Inflammatory macrophage (primary cell): ENCODE measurements at regions not wholly inside any gene's neighbourhood (a gene's known extent, or its start where the extent isn't known, plus 50 kb on each side); places are given as distances from the start of the nearest gene placed in this dataset.
A peak's percentile ranks its signal among the peaks of the same experiment; 100 is the strongest.

Source experiments
- DNase-seq, 2 donors: peaks; one replicate each; pipeline ENCODE4 v3.0.0-alpha.2; 2020 to 2022

DNA sequence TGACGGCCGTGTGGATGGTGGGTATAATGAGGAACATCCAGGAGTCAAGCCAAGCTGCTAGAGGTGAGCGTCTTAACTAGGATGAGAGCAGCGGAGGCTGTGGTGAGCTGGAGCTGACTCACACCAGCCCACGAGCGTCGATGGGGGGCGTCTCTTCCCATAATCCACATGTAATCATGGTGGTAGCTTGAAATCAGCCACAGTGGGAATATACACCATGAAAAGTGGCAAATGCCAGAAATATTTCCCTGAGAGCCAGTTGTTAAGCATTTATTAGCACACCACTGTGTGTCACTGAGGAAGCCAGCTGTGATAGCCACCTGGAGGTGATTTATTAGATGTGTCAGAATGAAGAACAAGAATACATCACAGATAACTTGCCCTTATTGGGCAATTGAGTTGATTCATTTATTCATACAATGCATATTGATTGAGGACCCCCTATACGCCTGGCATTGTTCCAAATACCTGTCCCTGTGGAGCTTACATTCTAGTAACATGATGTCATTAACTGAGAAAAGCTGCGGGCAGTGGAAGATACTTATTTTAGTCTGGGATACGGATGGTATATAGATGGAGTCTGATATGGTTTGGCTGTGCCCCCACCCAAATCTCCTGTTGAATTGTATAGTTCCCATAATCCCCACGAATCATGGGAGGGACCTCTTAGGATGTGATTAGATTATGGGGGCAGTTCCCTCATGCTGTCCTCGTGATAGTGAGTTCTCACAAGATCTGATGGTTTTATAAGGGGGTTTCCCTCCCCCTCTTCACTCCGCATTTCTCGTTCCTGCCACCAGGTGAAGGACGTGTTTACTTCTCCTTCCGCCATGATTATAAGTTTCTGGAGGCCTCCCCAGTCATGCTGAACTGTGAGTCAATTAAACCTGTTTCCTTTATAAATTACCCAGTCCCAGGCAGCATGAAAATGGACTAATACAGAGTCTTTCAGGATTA lies 473.4 kb downstream of the METTL15 start:
- DNase-seq = no peak

DNA sequence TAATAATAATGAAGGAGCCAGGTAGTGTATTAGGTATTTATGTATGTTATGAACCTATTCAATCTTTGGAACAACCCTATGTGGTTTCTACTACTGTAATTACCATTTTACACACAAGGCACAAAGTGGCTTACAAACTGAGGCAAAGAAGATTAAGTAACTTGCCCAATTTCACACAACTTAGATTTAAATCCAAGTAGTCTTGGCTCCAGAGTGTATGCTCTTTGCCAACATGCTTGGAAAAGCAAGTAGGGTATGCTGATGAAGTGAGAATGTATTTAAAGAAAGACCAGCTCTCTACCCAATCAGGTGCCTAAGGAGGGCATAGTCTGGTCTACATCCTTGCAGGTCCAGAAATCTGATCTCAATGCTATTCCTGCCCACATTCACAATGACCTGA lies 463.2 kb downstream of the METTL15 start:
- DNase-seq = no peak

DNA sequence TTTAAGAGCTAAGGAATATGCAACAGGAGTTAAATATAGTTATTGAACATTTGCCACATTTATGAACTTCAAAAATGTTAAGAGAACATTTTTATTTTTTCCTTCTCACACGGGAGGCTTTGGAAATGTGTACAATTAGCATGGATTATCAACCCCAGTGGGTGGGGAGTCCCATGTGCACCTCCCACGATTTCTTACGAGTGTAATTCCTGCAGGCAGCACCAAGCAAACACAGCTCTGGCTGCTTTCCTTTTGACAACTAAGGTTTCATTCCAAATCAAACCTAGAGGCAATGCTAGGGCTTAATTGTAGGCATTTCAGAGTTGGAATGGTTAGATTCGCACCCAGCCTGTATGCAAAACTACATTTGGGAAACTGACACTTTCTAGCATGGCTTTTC lies 460.9 kb downstream of the METTL15 start:
- DNase-seq = no peak

DNA sequence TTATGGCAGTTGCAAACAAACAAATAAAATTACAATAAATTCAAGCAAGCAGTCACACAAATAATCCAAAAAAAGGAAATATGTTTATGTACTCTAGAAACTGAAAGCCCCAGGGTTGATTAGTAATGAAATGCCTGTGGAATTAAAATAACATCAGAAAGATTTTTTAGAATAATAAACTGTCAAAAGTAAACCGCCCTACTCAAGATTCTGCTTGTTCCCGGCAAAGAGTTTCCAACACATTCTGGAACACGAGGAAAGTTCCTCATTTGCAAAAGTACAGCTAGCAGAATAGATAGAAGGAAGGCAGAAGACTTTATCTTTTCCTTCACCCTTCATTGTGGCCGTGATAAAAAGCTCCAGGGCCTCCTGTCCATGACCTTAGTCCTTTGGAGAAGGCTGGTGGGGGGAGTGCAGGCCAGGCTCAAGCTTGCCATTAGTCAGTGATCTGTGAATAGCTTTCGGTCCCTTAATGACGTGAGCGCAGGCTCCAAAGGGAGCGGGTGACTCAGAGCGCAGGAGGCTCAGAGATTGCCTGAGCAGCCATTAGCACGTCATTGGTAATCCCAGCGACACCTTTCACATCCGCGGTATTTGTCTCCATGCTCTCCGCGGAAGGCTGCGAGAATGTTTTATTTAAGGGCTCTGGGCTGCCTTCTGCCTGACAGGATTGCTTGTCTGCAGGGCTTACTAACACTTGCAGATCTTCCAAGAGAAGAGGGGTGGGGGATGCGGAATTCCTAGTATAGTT lies 458.3 kb downstream of the METTL15 start:
- DNase-seq = no peak

DNA sequence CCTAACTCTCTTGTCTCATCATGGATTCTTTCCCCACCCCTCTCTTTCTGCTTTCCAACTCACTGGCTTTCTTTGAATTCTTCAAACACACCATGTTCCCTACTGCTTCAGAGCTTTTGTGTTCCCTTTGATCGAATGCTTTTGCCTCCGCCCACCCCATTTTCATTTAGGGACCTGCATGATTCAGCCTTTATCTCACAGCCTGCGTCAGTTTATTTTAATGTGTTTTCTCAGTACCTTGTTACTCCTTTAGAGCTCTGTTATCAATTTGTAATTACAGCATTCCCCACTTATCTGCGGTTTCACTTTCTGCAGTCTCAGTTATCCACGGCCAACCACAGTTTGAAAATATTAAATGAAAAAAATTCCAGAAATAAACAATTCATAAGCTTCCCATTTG lies 451.3 kb downstream of the METTL15 start:
- DNase-seq = no peak

DNA sequence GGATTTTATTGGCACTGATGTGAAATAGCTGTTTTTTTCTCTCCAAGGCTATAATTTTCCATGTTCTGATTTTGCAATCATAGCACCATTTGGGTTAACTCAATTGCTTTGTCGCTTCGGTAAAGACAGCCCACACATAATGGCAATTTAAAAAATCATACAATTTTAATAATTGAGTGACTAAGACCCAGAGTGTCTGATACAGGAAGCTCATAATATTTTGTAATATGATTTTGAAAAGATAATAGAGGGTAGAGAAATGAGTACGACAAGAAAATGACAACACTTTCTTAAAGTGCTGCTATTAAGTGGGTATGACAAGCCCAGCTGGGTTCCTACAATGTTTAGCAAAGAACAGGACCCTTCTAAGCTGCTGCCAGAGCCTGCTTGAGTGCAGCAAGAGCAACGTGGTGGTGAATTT lies 439.1 kb downstream of the METTL15 start:
- DNase-seq = no peak

DNA sequence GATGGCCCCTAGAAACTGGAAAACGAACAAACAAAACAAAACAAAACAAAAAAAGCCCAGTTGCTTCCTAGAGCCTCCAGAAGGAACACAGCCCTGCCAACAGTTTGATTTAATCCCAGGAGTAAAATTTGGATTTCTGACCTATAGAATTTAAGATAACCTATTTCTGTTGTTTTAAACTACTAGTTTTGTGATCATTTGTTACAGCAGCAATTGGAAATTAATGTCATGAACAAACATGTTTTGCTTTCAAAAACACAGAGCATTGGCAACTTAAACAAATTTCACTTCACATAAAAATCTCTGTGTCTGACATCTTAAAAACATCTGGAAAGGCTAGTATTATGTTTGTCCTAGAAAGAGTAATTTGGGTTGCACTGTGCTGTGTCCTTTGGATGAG lies 437.3 kb downstream of the METTL15 start:
- no peak for DNase-seq

DNA sequence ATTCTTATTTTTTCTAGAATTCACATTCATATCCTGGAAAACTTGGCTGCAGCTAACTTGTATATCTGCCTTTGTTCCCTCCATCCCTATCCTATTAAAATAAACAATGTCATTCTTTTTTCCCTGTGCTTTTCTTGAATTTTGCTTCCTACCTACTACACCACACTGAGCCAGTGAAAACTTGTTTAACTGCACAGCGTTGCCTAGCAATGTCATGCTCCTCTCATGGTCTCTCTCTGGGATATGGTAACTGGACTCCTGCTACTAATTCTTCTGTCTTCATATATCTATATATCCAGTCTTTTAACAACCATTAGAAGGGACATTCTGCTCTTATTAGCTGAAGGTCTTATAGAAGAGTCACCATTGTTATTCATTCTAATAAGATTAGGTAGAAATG lies 434.4 kb downstream of the METTL15 start:
- no peak for DNase-seq

DNA sequence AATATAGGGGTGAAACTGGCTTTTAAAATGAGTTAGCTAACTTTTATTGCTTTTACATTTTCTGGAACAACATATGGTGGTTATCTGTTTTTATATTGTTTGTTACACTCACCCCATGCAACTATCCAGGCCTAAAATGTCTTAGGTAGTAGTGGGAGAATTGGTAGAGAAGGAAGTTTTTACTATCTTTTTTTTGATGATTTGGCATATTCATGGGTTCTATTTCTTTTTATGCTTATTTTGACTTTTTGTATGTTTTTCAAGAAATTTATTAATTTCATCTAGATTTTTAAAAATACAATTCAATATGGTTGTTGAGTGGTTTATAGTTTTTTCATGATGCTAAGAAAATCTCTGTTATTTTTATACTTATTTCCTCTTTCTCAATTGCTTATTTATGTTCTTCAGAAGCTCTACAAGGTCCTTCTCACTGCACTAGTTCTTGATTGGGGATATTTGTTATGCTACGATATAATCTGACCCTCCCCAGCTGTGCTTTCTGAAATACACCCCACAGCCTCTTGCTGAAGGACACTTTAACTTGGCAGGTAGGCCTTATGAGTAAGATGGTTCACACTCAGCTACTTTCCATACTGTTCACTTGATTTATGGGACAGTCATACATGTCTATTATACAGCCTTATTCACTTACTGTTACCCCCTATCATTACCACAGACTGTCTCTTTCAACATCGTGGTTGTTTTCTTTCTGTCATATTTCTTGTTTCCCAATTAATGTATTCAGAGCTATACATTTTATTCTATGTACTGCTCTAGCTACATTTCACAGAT lies 431.2 kb downstream of the METTL15 start:
- no peak for DNase-seq

DNA sequence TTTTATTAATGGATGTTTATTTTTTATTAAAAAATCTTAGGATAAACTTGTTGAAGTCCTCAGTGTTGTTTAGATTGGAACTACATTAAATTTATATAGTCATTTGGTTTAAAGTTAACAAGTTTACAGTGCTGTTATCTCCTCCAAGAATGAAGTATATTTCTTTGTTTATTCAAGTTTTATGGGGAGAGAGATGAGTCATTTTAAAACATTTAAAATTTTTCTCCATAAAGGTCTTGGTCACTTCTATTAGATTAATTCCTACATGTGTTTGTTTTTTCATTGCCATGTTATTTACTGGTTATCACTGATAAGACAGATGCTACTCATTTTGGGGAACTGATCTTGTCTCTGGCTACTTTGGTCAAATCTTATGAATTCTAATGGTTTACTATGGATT lies 429.6 kb downstream of the METTL15 start:
- no peak for DNase-seq

DNA sequence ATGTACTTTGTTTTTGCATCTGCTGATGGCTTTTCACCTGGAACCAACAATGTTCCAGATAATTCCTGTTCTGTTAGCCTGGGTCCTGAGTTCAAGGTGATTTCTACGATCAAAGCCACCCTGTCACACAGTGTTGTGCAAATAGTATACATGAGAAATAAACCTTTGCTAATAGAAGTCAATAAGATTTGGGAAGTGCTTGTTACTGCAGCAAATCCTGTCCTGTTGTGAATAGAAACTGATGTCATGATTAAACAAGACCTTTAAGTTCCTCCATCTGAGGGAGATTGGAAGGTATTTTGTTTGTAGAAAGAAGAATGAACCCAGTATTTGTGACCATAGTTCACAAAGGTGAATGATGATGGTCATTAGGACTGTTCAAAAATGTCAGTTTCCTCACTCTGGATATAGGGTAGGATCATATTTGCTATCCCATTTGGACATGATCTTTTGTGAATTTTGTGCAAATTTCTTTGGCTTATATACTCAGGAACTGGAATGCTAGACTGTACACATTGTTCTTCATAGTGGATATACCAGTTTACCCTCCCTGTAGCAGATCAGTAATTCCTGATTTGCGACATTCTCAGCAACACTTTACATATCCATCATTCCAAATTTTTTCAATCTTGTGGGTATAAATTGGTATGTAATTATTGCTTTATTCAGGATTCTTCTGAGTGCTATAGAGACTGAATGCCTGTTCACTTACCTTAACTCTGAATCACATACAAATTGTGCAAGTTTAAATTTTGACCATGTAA lies 428.5 kb downstream of the METTL15 start:
- DNase-seq = no peak

DNA sequence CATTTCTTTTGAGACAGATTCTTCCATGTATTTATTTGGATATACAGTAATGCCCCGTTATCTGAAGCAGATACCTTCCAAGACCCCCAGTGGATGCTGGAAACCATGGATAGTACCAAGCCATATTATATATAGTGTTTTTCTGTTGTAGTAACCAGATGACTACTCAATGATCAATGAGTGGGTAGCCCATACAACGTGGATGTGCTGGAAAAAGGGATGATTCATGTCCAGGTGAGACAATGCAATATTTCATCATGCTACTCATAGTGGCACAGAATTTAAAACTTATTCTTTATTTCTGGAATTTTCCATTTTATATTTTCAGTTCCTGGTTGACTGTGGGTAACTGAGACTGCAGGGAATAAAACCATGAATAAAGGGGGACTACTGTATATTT lies 427.5 kb downstream of the METTL15 start:
- DNase-seq = no peak

DNA sequence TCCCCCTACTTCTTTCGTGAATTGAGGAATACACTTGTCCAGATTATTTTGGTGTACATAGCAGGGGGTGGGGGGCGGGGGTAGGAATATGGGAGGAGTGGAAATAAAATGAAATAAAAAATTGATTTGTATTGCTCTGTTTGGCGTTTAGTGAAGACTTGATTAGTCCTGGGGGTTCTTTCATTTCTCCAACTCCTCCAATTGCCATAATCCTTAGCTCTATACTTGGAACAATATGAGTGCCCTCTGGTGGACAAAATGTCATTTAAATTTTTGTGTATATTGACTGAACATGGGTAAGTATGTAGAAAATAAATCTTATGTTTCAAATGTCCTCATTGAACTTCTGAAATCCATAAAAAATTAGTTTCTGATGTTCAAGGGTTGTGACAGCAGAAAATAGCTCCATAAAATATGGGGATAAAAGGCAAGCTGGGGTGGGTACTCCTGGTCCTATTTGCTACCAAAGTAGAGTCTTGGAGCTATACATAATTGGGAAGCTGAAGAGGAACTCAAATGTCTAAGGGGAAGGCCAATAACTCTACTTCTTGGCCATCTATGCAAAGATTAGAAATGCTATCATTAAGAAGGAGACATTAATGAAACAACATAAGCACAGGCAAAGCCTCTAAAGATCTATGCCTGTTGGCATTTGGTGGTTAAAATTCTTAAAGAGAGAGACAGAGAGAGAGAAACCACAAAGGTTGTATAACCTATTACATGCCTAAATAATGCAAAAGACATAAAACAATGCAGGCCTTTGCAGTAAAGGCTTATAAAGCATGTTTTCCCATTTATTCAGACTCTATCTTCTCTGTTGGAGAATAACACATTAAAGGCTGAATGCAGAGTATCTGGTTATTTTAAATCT lies 421.6 kb downstream of the METTL15 start:
- DNase-seq = peak in 1 of 2 donors; percentile 8

DNA sequence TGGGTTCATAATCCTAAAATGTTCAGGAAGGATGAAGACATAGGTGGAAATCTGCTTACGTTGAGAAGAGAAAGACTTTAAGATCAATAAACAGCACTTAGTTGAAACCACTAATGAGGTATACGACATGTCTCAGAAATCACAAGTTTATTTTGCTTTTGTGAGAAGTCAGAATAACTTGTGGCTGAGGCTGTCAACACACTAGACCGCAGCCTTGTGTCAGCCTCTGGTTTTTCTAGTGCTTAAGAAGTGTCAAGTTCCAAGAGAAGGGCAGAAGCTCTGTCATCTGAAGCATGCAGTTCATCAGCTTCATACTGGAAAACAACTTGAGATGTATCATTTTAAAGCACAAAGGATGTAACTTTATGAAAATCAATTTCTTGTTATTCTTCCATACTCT lies 420.9 kb downstream of the METTL15 start:
- DNase-seq = no peak

DNA sequence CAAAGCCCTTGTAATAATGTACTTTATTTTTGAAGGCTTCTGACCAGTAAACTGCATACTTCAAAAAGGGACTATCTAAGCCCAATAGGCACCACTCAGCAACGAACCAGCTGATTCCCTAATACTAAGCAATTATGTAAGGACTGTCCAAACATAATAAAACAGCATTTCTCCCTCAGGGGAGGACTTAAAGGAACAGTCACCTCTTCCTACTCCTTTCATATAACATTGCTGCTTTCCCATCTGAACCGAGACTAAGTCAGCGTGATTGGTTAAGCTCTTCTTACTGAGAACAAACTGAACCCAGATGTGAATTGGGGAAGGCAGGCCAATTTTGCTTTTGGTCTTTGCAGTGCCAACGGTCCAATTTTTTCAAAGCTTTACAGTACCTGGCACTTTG lies 420.0 kb downstream of the METTL15 start:
- no peak for DNase-seq

DNA sequence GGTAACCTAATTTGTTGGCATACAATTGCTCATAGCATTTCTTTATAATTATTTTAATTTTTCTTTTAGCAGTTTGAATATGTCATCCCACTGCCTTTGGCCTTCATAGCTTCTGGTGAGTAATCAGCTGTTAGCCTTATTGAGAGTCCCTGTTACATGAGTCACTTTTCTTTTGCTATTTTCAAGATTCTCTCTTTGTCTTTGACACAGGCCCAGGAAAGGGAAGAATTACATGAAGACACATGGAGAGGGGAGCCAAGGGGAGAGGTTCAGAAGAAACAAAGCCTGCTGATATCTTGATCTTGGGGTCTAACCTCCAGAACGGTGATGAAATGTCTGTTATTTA lies 418.2 kb downstream of the METTL15 start:
- no peak for DNase-seq

DNA sequence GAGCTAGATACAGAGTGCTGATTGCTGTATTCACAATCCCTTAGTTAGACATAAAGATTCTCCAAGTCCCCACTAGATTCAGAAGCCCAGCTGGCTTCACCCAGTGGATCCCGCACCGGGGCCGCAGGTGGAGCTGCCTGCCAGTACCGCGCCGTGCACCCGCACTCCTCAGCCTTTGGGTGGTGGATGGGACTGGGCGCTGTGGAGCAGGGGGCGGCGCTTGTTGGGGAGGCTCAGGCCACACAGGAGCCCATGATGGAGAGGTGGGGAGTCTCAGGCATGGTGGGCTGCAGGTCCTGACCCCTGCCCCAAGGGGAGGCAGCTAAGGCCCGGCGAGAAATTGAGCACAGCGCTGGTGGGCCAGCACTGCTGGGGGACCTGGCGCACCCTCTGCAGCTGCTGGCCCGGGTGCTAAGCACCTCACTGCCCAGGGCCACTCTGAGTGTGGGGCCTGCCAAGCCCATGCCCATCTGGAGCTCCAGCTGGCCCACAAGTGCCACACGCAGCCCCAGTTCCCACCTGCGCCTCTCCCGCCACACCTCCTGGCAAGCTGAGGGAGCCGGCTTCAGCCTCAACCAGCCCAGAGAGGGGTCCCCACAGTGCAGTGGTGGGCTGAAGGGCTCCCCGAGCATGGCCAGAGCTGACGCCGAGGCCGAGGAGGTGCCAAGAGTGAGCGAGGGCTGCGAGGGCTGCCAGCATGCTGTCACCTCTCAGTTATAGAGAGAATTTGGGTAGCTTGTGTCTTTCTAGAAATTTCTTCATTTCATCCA lies 417.6 kb downstream of the METTL15 start:
- no peak for DNase-seq

DNA sequence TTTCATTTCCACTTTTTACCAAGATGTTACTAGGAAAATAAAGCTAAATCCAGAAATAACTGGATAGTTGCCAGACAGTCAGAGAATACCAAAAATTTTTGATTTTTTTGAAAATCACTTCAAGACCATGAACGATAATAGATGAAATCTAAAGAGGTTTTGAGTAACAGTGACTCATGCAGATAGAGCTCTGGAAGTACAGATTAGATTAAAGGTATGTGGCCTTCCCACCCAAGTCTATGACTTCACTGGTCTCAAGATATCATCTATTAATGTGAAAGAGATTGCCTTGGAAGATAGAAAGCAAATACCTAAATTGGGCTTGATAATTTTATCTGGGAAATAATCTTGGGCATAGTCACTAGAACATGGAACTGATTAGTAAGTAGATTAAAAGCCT lies 415.9 kb downstream of the METTL15 start:
- no peak for DNase-seq

DNA sequence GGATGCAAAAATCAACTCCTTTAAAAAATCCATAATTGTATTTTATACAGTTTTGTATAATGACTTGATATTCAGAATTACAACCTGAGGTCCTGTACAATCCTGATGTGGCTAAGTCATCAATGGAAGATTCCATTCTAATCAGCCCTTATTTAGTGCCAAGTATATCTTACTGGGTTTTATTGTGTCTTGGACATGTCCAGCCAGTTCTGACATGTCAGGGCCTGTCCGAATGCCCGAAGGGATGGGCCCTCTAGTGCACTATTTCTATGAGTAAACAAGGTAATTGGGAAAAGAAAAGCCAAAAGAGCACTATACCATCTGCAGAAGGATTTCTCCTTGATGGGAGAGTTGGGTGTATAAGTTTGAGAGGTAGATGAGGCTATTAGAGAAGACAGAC lies 412.9 kb downstream of the METTL15 start:
- DNase-seq = no peak

DNA sequence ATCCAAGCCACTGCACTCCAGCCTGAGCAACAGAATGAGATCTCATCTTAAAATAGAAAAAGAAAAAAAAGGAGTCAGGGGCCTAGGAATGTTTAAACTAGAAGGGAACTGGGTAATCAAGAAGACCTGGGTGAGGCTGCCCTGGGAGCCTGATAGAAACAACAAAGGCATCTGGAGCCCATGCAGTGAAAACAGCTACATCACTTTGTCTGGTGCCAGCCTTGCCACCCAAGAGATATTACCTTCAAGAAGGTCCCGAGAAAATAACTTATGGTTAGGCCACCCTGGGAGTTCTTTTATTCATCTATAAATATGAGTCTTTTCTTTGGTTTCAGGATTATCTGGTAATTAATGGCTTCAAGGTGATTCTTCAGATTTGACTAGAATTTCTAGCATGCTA lies 412.1 kb downstream of the METTL15 start:
- no peak for DNase-seq

DNA sequence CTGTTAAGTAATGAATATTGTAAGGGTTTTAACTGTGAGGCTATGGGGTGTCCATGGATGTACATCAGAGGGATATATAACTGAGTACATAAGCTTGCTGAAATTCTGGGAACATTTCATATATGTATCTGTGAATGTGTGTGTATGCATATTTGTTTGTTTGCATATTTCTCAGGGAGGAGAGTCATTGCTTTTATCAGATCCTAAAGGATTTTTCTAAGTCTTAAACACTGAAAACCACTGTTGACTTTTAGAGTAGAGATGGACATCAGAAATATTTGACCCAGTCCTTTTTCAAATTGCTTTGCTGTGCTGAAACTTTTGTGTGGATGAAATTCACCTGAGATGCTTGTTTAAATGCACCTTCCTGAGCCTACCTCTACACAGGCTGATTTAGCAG lies 410.6 kb downstream of the METTL15 start:
- no peak for DNase-seq
